Calu3 (cell line): ENCODE measurements at regions not wholly inside any gene's neighbourhood (a gene's known extent, or its start where the extent isn't known, plus 50 kb on each side); places are given as distances from the start of the nearest gene placed in this dataset.

ENCODE experiments used
- BruUV-seq: library from RNA; stranded (reverse); fragments of 400-500 nt; replicated peaks from 2 replicates; lab custom pipeline; 2021; lab: Mats Ljungman, UMichigan
- CTCF ChIA-PET: fragments of 300-600 bp; sonication (Branson Sonifier 250); formaldehyde crosslinking; loops from one replicate; lab custom pipeline; 2022; ENCODE audit warnings: antibody characterized with exemption; lab: Charles Lee
- DNase-seq: peaks from one replicate; pipeline ENCODE4 v3.0.0; 2022
- H3K27ac Mint-ChIP-seq: one replicate; pipeline ENCODE4 v1.8.0; 2022; ENCODE audit warnings: mixed read lengths; ENCODE audit not compliant: unreplicated experiment
- H3K27me3 Mint-ChIP-seq: one replicate; pipeline ENCODE4 v1.8.0; 2022; ENCODE audit warnings: mixed read lengths; ENCODE audit not compliant: unreplicated experiment
- H3K36me3 Mint-ChIP-seq: one replicate; pipeline ENCODE4 v1.8.0; 2022; ENCODE audit warnings: mild to moderate bottlenecking, moderate library complexity, mixed read lengths; ENCODE audit not compliant: insufficient read depth, unreplicated experiment
- H3K4me1 Mint-ChIP-seq: one replicate; pipeline ENCODE4 v1.8.0; 2022; ENCODE audit warnings: mild to moderate bottlenecking, low read depth, mixed read lengths; ENCODE audit not compliant: unreplicated experiment
- H3K4me3 Mint-ChIP-seq: one replicate; pipeline ENCODE4 v1.8.0; 2022; ENCODE audit warnings: mild to moderate bottlenecking, low read depth, moderate library complexity, mixed read lengths; ENCODE audit not compliant: unreplicated experiment
- H3K9me3 Mint-ChIP-seq: one replicate; pipeline ENCODE4 v1.8.0; 2022; ENCODE audit warnings: low read depth, mixed read lengths; ENCODE audit not compliant: unreplicated experiment
- intact Hi-C: fragments of 100-400 bp; cut with micrococcal nuclease; formaldehyde crosslinking; loops from one replicate; pipeline ENCODE4 v1.10.0; 2022; ENCODE audit not compliant: unreplicated experiment
- TF ChIP-seq, protein P1 (sequence below): fragments of 200-600 bp; IDR thresholded peaks from one replicate; pipeline ENCODE4 v1.8.0; 2022; ENCODE audit warnings: antibody characterized with exemption; ENCODE audit not compliant: unreplicated experiment

GRCh38 chr11:79520086-79520485 is 79.3 kb upstream of the TENM4 start:
- CTCF ChIA-PET = no interaction called here
- TF ChIP-seq, protein P1, sequence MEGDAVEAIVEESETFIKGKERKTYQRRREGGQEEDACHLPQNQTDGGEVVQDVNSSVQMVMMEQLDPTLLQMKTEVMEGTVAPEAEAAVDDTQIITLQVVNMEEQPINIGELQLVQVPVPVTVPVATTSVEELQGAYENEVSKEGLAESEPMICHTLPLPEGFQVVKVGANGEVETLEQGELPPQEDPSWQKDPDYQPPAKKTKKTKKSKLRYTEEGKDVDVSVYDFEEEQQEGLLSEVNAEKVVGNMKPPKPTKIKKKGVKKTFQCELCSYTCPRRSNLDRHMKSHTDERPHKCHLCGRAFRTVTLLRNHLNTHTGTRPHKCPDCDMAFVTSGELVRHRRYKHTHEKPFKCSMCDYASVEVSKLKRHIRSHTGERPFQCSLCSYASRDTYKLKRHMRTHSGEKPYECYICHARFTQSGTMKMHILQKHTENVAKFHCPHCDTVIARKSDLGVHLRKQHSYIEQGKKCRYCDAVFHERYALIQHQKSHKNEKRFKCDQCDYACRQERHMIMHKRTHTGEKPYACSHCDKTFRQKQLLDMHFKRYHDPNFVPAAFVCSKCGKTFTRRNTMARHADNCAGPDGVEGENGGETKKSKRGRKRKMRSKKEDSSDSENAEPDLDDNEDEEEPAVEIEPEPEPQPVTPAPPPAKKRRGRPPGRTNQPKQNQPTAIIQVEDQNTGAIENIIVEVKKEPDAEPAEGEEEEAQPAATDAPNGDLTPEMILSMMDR = no peak
- no peaks in the 10 kb centered on the region for H3K27me3 Mint-ChIP-seq
- intact Hi-C loops = no loop called here
- H3K9me3 Mint-ChIP-seq = peaks cover 16% of the 10 kb centered on the region
- no peak for DNase-seq
- H3K4me3 Mint-ChIP-seq = no peak overlapping the region
- H3K36me3 Mint-ChIP-seq = no peaks in the 10 kb centered on the region
- BruUV-seq = no TSS peak
- no peaks in the 10 kb centered on the region for H3K4me1 Mint-ChIP-seq
- no peak overlapping the region for H3K27ac Mint-ChIP-seq

DNA sequence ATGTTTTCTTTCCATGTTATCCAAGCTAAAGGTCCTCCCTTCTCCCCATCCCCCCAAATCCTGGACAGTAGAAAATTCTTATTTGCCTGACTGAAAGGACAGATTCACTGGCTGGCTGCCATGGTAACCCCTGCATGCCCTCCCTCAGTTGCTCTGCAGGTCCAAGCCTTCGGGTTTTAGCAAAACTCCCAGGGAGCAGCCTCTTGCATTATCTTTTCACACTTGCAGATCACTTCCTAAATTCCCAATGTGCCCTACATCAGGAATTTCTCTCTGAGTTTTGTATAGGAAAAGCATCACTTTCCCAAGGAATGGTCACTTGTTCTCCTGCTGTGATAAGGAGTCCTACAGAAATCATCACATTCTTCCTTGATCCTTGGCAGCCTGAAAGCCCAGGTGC is 75.0 kb upstream of the TENM4 start:
- no peaks in the 10 kb centered on the region for H3K4me1 Mint-ChIP-seq
- DNase-seq = no peak
- BruUV-seq = no TSS peak
- H3K36me3 Mint-ChIP-seq = no peaks in the 10 kb centered on the region
- CTCF ChIA-PET = no interaction called here
- peaks cover 8% of the 10 kb centered on the region for H3K9me3 Mint-ChIP-seq
- TF ChIP-seq, protein P1 = no peak
- no peaks in the 10 kb centered on the region for H3K27me3 Mint-ChIP-seq
- no peak overlapping the region for H3K27ac Mint-ChIP-seq
- no peak overlapping the region for H3K4me3 Mint-ChIP-seq
- intact Hi-C loops = no loop called here

DNA sequence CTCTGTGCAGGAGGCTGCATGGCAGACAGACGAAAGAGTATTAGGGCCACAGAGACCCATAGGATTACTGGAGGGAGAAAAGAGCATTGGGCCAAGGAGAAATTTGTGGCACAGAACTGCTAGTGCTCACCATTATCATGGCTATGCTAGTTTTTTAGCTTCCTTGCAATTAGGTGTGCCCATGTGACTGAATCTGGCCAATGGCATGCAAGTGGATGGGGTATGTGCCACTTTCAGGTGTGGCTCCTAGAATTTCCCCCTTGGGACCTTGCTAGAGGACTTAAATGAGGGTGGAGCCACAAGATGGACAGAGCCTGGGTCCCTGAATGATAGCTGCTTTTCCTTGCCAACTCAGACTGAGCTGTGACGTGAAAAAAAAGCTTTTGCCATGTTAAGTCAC is 73.9 kb upstream of the TENM4 start:
- Mint-ChIP-seq H3K9me3 (peaks cover 3% of the 10 kb centered on the region), H3K27ac (no peak overlapping the region), H3K4me1 (no peaks in the 10 kb centered on the region), H3K4me3 (no peak overlapping the region), H3K27me3 (no peaks in the 10 kb centered on the region), H3K36me3 (no peaks in the 10 kb centered on the region)
- CTCF ChIA-PET = no interaction called here
- BruUV-seq = no TSS peak
- intact Hi-C loops = no loop called here
- DNase-seq = no peak
- TF ChIP-seq, protein P1 = no peak

GRCh38 chr11:79514290-79514689 is 73.5 kb upstream of the TENM4 start:
- TF ChIP-seq, protein P1 = no peak
- H3K36me3 Mint-ChIP-seq = no peaks in the 10 kb centered on the region
- CTCF ChIA-PET = no interaction called here
- H3K9me3 Mint-ChIP-seq = peaks cover 3% of the 10 kb centered on the region
- no TSS peak for BruUV-seq
- no peak overlapping the region for H3K27ac Mint-ChIP-seq
- no peak overlapping the region for H3K4me3 Mint-ChIP-seq
- no peak for DNase-seq
- H3K4me1 Mint-ChIP-seq = no peaks in the 10 kb centered on the region
- H3K27me3 Mint-ChIP-seq = no peaks in the 10 kb centered on the region
- intact Hi-C loops = no loop called here
